Renal cortical epithelial cell (primary cell): ENCODE measurements at regions not wholly inside any gene's neighbourhood (a gene's known extent, or its start where the extent isn't known, plus 50 kb on each side); places are given as distances from the start of the nearest gene placed in this dataset.
A peak's percentile ranks its signal among the peaks of the same experiment; 100 is the strongest.
"Not testable (repeated sequence)": the region's sequence is repeated elsewhere in the genome, so short reads cannot be mapped to it uniquely, and the experiment has no call there.

ENCODE experiments used
- DNase-seq: peaks from one replicate; pipeline ENCODE4 v3.0.0-alpha.2; 2011; ENCODE audit warnings: low read depth

DNA sequence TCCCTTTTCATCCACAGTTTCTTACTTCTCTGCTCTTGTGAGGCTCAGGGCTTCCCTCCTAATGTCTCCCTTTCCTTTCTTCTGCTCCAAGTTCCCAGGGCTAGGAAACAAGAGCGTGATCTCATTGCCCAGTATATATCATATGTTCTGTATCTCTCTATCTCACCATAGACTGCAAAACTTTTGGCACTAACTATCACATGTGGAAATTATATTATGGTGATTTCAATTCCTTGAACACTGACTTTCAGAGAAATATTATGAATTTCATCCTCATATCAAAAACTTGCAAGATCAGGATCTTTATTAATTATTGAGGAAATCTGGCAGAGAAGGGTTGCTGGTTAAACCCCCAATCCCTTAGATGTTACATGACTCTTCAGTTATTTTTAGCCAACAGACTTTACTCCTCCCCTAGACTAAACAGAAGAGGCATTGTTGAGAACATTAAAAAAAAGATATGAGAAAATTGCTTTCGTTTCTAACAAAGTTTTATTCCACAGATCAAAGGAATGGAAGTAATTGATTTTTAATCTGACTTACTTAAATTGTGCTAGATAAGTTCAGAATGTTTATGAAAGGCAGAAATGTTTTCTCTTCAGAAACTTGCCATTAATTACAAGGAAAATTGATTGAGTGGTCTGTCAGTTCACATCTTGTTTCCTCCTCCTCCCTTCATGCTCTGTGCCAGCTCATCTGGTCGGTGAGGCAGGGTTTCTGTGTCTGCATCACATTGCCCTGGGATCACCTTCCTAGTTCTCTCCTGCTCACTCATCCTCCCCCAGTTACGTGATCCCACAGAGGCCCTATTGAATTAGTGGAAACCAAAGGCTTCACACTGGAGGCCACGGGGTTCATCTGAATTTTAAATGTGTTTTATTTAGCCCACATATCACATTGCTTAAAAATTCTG is 378.5 kb downstream of the LMO7 start:
- peak; percentile 67 for DNase-seq

DNA sequence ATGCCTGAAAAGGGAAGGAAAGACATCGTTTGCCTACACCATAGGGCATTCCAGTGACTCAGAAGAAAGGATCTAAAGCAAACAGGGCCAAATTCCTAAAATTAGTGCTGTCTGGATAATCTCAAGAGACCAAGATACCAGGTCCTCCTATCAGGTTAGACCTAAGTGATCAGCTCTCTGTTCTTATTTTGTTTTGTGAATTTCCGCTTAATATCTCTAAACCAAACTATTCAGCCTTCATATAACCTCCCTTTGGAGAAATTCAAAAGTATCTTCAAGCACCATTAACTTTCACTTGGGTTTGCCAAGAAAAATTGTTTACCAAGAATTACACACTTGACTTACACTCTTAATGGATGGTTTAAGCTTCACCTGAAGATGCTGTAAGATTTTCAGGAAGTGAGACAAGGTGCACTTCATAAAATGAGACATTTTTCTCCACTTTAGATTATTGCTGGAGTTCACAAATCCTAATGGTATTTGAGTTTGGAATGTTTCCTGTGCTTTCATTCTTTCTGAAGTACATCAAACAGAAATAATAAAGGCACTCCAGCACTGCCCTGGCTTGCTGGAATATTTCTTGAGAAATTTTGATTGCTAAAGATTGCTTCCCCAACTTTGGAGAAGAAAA is 376.1 kb downstream of the LMO7 start:
- peak; percentile 85 for DNase-seq

DNA sequence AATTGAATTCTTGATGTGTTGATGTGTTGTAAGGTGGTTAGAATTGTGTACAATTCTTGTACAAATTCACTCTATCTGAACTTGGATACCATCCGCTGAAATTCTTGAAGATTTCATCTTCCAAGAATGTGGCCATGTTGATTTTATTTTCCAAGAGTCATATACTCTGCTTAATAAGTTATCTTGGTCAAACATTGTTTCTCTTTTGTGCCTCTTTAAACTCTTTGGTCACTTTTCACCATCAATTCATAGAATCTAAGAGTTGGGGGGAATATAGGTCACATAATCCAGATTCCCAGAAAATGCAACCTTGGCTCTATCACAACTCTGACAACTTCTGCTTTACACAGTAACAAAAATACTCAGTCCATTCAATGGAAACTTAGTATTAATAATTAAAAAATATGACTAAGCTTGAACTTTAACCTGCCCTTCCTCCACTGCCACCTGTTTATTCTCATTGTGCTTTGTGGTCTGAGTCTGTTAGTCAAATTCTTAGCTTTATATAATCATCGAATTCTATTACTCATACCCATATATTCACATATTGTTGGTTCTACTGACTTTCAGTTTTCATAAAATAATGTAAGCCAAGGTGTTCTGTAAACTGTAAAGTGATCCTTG is 373.2 kb downstream of the LMO7 start:
- DNase-seq = peak; percentile 70

DNA sequence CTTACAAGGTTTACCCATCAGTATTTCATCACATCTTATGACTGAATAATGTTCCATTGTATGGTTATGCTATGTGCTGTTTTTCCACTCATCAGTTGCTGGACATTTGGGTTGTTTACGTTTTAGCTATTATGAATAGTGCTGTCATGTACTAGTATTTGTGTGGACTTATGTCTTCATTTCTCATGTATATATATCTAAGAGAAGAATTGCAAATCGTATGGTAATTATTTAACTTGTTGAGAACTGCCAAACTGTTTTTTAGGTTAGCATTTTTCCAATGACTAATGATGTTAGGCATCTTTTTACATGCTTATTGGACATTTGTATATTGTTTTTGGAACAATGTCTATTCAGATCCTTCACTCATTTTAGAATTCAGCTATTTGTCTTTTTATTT is 368.3 kb downstream of the LMO7 start:
- DNase-seq = no peak

DNA sequence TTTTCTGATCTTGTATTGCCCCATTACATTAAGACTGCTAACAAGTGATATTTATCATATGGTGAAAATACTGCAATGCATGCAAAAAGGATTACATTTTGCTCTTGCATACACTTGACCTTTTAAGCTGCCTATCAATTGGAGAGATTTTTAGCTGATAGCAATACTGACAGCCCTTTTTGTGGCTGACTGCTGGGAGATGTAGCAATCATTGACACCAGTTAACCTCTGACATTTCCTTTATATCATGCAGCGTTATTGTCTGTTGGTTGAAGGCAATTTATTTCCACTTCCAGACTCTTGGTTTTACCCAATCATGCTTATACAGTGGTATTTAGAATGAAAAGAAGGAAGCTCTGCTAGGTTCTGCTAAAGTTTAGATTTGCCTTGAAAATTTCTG is 364.0 kb downstream of the LMO7 start:
- no peak for DNase-seq

DNA sequence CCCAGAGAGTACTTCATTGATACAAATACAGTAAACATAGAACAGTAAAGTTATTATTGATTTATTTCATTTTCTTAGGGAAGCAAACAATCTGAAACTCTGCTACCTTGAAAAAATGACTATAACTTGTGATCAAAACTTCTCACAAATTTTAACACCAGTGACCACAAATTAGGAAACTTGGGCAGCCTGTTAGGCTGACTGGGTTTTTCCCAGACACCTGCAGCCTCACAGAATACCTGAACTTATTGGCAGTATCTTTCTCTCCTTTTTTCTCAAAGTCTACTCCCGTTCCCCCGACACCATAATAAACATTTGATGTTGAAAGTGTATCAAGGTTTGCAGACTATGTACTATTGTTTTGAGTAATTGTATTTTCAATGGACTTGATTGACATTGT is 360.5 kb downstream of the LMO7 start:
- DNase-seq = no peak

DNA sequence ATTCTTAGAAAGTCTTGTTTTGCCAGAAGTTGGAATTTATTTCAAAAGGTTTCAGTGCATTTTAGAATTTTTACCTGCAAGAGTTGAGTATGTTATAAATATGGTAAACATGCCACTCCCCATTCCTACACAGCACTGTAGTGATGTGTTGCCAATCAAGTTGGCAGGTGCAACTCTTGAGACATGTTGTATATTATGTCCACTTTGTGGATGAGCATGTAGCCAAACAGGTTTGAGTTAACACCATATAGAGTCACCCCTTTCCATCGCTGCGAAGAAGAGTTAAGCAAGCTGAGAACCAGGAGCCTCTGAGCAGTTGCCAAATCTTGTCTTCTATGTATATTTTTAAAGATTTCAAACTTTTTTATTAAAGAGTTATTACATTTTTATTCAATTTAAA is 359.8 kb downstream of the LMO7 start:
- no peak for DNase-seq

DNA sequence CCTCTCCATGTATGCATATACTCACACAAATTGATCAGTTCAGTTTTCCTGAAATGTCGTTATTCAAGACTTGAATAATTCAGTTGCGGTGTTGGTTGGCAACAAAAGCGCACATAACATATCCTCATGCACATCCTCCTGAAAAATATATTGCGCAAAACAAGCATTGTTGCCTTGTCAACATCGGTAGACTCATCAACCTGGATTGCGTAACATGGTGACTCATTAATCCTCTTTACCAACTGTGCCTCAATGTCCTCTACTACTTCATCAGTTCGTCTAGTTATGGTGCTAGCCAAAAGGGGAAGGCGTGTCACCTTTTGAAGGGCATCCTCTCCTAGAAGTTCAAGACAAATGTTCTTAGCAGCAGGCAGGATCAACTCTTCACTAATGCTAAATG is 357.7 kb downstream of the LMO7 start:
- peak; percentile 16 for DNase-seq

DNA sequence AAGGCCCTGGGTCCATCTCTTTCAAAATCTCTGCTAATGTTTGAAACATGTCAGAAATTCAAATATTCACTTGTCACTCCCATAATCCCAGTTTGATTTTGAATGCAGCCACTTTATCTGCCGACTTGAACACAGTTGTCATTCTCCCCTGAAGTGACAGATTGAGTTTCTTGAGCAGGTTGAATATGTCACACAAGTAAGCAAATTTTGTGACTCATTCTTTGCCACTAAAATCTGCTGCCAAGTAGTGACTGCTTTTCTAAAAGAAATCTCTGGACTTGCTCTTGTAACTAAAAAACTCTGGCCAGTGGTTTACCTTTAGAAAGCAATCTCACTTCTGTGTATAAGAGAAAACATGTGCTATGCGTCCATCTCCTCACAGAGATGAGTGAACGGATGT is 357.1 kb downstream of the LMO7 start:
- no peak for DNase-seq

DNA sequence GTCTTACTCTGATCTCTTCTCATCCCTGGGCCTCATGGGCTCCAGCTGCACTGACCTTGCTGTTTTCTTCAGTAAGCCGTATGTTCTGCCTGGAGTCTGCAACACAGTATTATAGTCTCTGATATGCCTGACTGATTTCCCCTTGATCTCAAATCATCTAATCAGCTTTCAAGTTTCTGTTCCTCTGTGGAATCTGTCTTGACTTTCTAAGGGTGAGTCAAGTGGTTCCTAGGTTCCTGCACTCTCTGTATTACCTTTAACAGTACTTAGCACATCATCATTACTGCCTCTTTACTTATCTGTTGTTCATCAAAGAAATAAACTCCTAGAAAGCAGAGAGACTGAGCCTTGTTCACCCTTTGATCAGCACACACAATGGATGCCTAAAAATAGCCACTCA is 350.7 kb downstream of the LMO7 start:
- peak; percentile 30 for DNase-seq

DNA sequence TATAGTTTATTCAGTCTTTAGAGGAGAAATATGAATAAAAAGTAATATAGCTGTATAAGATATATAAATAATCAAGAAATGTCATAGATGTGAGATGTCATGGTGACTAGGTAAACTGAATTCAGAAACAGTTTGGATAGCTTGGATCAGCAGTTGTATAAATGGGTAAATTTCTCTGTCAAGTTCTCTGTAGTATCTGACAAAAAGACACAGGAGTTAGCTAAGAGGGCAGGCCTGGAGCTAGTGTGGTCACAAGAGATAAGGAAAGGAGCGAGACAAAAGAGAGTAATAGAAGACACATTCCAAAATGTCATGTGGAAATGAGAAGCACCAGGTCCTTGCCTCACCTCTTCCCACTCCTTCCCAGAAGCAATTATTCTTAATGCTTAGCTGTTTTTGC is 349.0 kb downstream of the LMO7 start:
- DNase-seq = no peak

DNA sequence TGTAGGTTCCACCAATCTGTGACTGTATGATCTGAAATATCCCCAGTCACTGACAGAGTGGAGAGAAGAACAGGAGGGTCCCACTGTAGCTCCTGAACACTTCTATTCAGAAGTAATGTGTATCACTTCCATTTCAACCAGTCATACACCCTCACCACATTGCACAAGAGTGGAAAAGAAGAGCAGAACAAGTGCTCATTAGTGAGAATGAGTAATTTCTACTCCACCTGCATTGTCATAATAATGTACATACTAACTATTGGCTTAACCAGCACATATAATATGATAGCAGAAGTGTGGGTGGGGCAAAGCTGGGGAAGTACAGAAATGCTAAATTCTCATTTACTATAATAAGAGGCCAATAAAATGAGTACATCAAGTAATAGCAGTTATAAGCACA is 342.7 kb downstream of the LMO7 start:
- DNase-seq = no peak

DNA sequence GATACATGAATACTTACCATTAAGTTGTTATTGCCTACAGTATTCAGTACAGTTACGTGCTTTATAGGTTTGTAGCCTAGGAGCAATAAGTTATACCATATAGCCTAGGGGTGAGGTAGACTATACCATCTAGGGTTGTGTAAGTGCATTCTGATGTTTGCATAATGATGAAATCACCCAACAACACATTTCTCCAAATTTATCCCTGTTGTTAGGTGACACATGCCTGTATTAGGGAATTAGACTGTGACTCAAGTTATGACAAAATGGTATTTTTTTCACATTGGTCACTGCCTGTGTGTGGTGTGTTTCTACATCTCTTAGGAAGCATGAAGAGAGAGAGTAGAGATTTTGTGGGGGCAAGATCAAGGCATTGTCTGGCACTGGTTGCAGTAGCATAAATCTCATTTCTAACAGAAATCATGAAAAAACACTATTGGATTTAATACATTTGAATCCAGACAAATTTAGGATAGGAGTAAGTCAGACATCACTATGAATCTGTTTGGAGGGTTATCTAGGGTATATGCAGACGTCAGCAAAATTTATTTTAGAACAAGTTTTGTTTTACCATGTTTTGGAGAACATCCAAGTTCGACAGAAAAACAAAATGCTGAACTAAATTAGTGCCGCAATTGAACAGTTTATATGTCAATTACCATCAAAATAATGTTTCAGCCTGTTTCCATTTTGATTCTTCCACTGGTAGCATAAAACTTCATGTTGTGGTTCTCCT is 332.1 kb downstream of the LMO7 start:
- DNase-seq = peak; percentile 26

DNA sequence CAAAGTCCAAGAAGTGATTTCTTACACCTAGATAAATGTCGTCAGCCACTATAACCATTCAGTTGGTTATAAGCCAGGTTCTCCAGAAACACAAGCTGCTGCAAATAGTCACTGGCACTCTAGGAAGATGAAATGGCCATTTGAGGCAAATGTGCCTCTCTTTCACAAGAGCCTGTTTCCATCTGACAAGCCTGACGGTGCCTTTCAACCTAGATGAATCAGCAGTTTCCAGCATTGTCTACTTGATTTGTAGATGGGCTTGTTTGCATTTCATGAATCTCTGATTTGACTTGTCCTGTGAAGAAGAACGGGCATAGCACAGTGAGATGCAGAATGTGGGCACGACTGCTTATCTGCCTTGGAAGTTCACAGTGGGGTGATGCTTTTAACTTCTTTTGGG is 327.2 kb downstream of the LMO7 start:
- peak; percentile 47 for DNase-seq

DNA sequence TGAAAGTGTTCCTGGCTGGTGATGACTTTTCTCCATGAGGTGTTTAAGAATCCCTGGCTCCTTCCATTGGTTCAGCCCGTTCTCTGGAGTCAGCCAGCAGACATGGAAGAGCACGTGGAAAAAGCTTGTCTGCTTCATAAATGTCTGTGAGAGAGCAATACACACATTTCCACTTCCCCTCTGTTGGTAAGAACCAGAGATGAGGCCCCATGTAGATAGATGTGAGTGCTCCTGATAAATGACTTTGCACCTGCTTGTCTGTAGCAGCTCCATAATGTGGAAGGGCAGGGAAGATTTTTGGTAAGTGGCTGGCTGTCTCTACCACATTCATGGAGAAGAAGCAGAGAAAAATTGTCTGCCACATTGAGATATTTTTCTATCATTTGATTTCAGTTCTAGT is 325.8 kb downstream of the LMO7 start:
- DNase-seq = no peak

DNA sequence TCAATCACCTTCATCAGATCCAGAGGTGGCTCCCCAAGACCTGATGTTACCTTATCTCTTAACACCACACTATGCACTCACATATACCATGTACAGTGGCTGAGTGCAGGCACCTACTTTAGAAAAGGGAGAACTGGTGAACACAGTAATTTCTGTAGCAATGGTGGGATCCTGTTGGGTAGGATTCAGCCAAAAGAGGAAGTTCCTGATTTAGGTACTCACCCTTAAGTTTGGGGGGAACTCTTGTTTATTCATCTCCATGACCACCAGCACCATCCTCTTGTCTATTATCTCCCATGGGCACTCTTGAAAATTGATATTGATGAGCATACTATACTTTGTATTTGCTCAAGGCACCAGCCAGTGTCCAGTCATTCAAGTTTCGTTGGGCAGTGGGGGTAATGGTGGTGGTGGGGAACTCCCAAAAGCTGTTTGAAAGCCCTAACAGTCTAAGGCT is 324.4 kb downstream of the LMO7 start:
- DNase-seq = no peak

DNA sequence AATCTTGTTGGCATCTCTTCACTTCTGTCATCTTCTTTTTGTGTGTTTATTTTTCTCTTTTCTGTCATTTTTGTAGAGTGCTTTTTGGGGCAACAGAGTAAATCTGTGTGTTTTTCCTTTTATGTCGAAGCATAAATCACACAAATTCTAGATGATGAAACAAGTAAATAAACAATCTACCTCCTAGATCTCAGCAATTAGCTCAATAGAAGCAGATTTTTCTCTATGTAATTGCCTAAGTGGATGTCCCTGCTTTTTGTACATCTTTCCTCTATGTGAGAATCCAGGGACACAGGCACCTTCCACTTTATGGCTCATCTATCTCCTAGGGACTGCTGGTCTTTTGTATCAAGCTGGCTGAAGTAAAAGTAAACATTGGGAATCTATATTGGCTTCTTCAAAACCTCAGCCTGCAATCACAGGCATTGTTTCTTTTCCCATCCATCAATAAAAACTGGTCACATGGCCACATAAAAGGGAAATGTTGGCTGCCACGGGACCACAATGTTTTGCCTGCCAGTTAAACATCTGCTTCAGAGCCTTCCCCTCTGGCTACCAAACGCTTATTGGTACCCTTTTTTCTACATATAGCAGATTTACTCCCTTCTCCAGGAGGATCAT is 323.8 kb downstream of the LMO7 start:
- peak; percentile 13 for DNase-seq

DNA sequence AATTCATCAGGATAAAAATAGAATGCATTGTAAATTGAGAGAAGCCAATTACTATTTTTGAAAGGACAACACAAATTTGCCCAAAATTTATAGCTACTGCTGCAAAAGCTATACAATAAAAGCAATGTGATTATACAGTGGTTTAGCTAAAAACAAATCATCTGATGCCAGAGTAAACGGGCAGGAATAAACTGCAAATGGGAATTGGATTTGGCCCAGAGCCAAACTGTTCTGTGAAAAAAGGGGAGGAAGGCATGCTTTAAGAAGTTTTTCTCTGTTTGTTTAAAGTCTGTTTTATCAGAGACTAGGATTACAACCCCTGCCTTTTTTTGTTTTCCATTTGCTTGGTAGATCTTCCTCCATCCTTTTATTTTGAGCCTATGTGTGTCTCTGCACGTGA is 317.5 kb downstream of the LMO7 start:
- DNase-seq = not testable (repeated sequence)

DNA sequence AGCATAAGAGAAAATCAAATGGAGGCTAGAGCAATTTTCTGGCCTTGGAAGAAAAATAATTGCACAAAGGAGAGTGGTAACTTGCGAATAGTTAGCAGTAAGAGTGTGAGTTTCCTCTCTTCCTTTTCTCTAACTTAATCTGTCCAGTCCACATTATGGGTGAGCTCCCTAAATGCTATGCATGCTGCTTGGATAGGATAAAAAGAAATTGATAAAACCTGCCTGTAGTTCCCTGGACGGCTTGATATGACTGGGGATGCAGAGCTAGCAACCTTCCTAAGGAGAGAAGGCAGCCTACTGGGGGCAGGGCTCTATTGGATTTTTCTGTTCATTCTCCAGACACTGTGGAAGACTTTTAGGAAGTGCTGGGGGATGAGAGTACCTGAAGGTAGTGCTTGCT is 311.3 kb downstream of the LMO7 start:
- DNase-seq = no peak

DNA sequence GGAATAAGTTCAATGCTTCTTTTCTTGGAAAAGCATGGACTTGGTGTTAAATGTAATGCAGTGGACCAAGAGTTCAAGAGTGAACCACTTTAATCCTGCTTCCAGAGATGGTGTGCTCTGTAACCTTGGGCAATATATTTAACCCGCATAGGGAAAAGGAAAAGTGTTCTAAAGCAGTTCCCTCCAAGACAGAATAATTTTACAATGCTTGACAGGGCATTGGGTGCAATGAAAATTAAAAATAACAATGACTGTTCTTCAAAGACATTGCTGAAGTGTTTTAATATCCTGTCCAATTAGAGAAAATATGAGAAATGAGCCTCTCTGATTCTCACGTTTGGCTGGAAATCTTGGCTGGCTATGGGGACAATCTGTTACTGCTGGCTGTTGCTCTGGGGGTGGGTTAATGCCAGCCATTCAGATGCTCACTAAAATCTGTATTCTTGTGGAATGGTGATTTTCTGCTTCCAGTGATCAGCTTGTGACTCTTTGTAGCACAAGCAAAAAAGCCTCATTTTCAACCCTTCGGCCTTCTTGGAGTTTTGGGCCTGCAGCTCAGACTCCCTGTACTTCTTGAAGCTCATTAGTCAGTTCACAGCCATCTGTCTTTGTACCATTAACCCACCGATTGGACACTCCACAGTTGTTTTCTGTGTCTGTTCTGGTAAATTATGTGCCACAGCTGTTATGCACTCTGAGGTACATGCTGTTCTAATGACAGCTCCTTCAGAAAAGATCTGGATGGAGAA is 310.6 kb downstream of the LMO7 start:
- no peak for DNase-seq
